ENCODE measurements at regions not wholly inside any gene's neighbourhood (a gene's known extent, or its start where the extent isn't known, plus 50 kb on each side); places are given as distances from the start of the nearest gene placed in this dataset.

- TF ChIP-seq CTCF (IDR thresholded peaks at IDR 0.05) = no peak
- TF ChIP-seq EZH2 (IDR thresholded peaks at IDR 0.05; ENCODE audit: borderline replicate concordance, insufficient read depth, low read depth, low read length, poor library complexity, severe bottlenecking) = no peak
These were observed 504.4 kb downstream of the TFAP2B start for GRCh38 chr6:51323056-51323455.

Measured in B cell (primary cell).